ENCODE measurements at regions not wholly inside any gene's neighbourhood (a gene's known extent, or its start where the extent isn't known, plus 50 kb on each side); places are given as distances from the start of the nearest gene placed in this dataset.

- no peaks in the 10 kb centered on the region for H3K9me2 ChIP-seq (ENCODE audit: insufficient read depth)
- H3K4me1 ChIP-seq (ENCODE audit: insufficient read depth), result no peaks in the 10 kb centered on the region
- TF ChIP-seq, protein P1, sequence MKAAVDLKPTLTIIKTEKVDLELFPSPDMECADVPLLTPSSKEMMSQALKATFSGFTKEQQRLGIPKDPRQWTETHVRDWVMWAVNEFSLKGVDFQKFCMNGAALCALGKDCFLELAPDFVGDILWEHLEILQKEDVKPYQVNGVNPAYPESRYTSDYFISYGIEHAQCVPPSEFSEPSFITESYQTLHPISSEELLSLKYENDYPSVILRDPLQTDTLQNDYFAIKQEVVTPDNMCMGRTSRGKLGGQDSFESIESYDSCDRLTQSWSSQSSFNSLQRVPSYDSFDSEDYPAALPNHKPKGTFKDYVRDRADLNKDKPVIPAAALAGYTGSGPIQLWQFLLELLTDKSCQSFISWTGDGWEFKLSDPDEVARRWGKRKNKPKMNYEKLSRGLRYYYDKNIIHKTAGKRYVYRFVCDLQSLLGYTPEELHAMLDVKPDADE (IDR thresholded peaks at IDR 0.05), result no peak
- TF ChIP-seq JUNB (IDR thresholded peaks at IDR 0.05; ENCODE audit: unreplicated experiment) (no peak), ZNF331 (CRISPR knock-in tag; IDR thresholded peaks at IDR 0.05; ENCODE audit: low read depth) (no peak), EZH2phosphoT487 (IDR thresholded peaks at IDR 0.05; ENCODE audit: unreplicated experiment) (no peak), ZNF114 (CRISPR knock-in tag; IDR thresholded peaks at IDR 0.05) (no peak), CTCF (conservative IDR thresholded peaks at IDR 0.05; ENCODE audit: low read depth in 2 of 2) (no peak), STAT1 (IDR thresholded peaks at IDR 0.05; ENCODE audit: unreplicated experiment) (no peak), CREB1 (CRISPR knock-in tag; IDR thresholded peaks at IDR 0.05; ENCODE audit: low read depth) (no peak), EZH2 (IDR thresholded peaks at IDR 0.05; ENCODE audit: low read depth, unreplicated experiment) (no peak), POLR2AphosphoS5 (IDR thresholded peaks at IDR 0.05; ENCODE audit: low read depth) (no peak), NANOG (IDR thresholded peaks at IDR 0.05; ENCODE audit: borderline replicate concordance) (no peak), ZNF462 (CRISPR knock-in tag; IDR thresholded peaks at IDR 0.05) (no peak)
- TF ChIP-seq, protein P2, sequence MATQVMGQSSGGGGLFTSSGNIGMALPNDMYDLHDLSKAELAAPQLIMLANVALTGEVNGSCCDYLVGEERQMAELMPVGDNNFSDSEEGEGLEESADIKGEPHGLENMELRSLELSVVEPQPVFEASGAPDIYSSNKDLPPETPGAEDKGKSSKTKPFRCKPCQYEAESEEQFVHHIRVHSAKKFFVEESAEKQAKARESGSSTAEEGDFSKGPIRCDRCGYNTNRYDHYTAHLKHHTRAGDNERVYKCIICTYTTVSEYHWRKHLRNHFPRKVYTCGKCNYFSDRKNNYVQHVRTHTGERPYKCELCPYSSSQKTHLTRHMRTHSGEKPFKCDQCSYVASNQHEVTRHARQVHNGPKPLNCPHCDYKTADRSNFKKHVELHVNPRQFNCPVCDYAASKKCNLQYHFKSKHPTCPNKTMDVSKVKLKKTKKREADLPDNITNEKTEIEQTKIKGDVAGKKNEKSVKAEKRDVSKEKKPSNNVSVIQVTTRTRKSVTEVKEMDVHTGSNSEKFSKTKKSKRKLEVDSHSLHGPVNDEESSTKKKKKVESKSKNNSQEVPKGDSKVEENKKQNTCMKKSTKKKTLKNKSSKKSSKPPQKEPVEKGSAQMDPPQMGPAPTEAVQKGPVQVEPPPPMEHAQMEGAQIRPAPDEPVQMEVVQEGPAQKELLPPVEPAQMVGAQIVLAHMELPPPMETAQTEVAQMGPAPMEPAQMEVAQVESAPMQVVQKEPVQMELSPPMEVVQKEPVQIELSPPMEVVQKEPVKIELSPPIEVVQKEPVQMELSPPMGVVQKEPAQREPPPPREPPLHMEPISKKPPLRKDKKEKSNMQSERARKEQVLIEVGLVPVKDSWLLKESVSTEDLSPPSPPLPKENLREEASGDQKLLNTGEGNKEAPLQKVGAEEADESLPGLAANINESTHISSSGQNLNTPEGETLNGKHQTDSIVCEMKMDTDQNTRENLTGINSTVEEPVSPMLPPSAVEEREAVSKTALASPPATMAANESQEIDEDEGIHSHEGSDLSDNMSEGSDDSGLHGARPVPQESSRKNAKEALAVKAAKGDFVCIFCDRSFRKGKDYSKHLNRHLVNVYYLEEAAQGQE (IDR thresholded peaks at IDR 0.05; ENCODE audit: unreplicated experiment), result no peak
- no peak for ATAC-seq
- H2AFZ ChIP-seq, result no peak overlapping the region
- no peaks in the 10 kb centered on the region for H3K36me3 Mint-ChIP-seq (ENCODE audit: low read depth)
- peaks cover 3% of the 10 kb centered on the region for H3K27me3 Mint-ChIP-seq (ENCODE audit: insufficient read depth, low read depth, poor library complexity)
- no peaks in the 10 kb centered on the region for H3K36me3 ChIP-seq (ENCODE audit: insufficient read depth)
- no peak overlapping the region for H3K4me3 Mint-ChIP-seq
- H3K27ac Mint-ChIP-seq, result no peak overlapping the region
- H3K79me2 ChIP-seq (replicated peaks; ENCODE audit: insufficient read depth), result no peaks in the 10 kb centered on the region
- H3K9me3 Mint-ChIP-seq, result peaks cover 5% of the 10 kb centered on the region; the same call in 2 of the 3 replicates
- H4K20me1 ChIP-seq (replicated peaks; ENCODE audit: insufficient read depth), result no peaks in the 10 kb centered on the region
- DNase-seq (ENCODE audit: low spot score), result no peak
- H3F3A ChIP-seq (replicated peaks; ENCODE audit: low read depth), result no peaks in the 10 kb centered on the region
- no peaks in the 10 kb centered on the region for H3K27me3 ChIP-seq (ENCODE audit: insufficient read depth)
- no peak overlapping the region for H3K4me3 ChIP-seq
- H3K27ac ChIP-seq (ENCODE audit: low read depth), result no peak overlapping the region
- no peak overlapping the region for H3K4me2 ChIP-seq
- H3K4me1 Mint-ChIP-seq, result 0 out of 3 replicates have a peak, but pooled peaks cover 3% of the 10 kb centered on the region
Measured at GRCh38 chr22:48060266-48060665, 1297.8 kb downstream of the TBC1D22A start.

Data from GM23338 (cell line).